Osteoblast (primary cell): ENCODE measurements at regions not wholly inside any gene's neighbourhood (a gene's known extent, or its start where the extent isn't known, plus 50 kb on each side); places are given as distances from the start of the nearest gene placed in this dataset.

Experiments
- DNase-seq: peaks from one replicate; pipeline ENCODE4 v3.0.0; 2011; ENCODE audit warnings: low spot score, mixed read lengths; ENCODE audit not compliant: insufficient read length; ENCODE audit errors: missing footprints
- H2AFZ ChIP-seq: 2 replicates; pipeline ENCODE4 v1.6.0; 2011; ENCODE audit warnings: mild to moderate bottlenecking, low read length
- H3K27ac ChIP-seq: 2 replicates; pipeline ENCODE4 v1.5.1; 2011; ENCODE audit warnings: mild to moderate bottlenecking, low read depth, low read length, moderate library complexity
- H3K27me3 ChIP-seq: 2 replicates; pipeline ENCODE4 v1.6.0; 2012; ENCODE audit warnings: mild to moderate bottlenecking, control low read depth, inconsistent platforms, low read length, moderate library complexity; ENCODE audit not compliant: insufficient read depth
- H3K36me3 ChIP-seq: 2 replicates; pipeline ENCODE4 v1.5.1; 2011; ENCODE audit warnings: mild to moderate bottlenecking, low read length, control low read depth, moderate library complexity; ENCODE audit not compliant: insufficient read depth
- H3K4me1 ChIP-seq: 2 replicates; pipeline ENCODE4 v1.5.1; 2011; ENCODE audit warnings: mild to moderate bottlenecking, low read length, control low read depth, moderate library complexity; ENCODE audit not compliant: insufficient read depth
- H3K4me2 ChIP-seq: 2 replicates; pipeline ENCODE4 v1.6.0; 2011; ENCODE audit warnings: mild to moderate bottlenecking, low read length; ENCODE audit not compliant: insufficient read depth
- H3K4me3 ChIP-seq: fragments of 200-600 bp; sonication (generic); 3 replicates; pipeline ENCODE4 v1.5.1; 2012; ENCODE audit warnings: mild to moderate bottlenecking, low read length, inconsistent platforms; ENCODE audit not compliant: insufficient read depth
- H3K79me2 ChIP-seq: 2 replicates; pipeline ENCODE4 v1.6.0; 2012; ENCODE audit warnings: mild to moderate bottlenecking, low read length, control low read depth, inconsistent platforms; ENCODE audit not compliant: insufficient read depth
- H3K9me3 ChIP-seq: 2 replicates; pipeline ENCODE4 v1.5.1; 2011; ENCODE audit warnings: low read depth, low read length, control low read depth
- H4K20me1 ChIP-seq: 2 replicates; pipeline ENCODE4 v1.6.0; 2012; ENCODE audit warnings: mild to moderate bottlenecking, low read length, control low read depth; ENCODE audit not compliant: insufficient read depth
- CTCF ChIP-seq: IDR thresholded peaks from 2 replicates; pipeline ENCODE4 v1.5.1; 2011; ENCODE audit warnings: mild to moderate bottlenecking, low read depth, low read length, moderate library complexity; ENCODE audit errors: extremely low read depth

- TF ChIP-seq CTCF = no peak
- Histone ChIP-seq H3K79me2 (no peaks in the 10 kb centered on the region), H3K9me3 (no peaks in the 10 kb centered on the region), H4K20me1 (no peaks in the 10 kb centered on the region), H3K4me1 (no peaks in the 10 kb centered on the region), H3K4me3 (no peak overlapping the region), H3K36me3 (no peaks in the 10 kb centered on the region), H3K4me2 (no peak overlapping the region), H3K27ac (no peak overlapping the region), H3K27me3 (no peaks in the 10 kb centered on the region), H2AFZ (no peak overlapping the region)
- DNase-seq = no peak
These were observed 352.1 kb downstream of the POM121L12 start for GRCh38 chr7:53387515-53387914.

DNA sequence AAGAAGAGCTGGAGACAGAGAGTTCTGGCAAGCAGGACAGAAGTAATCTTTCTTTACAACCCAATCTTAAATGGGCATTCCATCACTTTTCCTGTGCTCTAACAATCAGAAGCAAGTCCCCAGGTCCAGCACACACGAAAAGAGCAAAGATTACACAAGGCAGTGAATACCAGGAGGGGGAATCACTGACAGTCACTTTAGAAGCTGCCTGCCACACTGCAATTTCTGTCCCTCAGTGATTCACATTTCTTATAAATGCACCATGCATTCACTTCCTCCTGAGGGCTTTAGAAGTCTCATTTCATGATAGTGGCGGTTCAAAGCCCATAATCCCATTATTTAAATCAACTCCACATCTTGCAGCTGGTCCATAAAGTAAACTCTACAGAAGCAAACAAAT is 362.5 kb downstream of the POM121L12 start:
- Histone ChIP-seq H3K36me3 (no peaks in the 10 kb centered on the region), H3K4me2 (no peak overlapping the region), H4K20me1 (no peaks in the 10 kb centered on the region), H3K79me2 (no peaks in the 10 kb centered on the region), H3K27ac (no peak overlapping the region), H3K4me3 (no peak overlapping the region), H3K4me1 (no peaks in the 10 kb centered on the region), H2AFZ (no peak overlapping the region), H3K27me3 (no peaks in the 10 kb centered on the region), H3K9me3 (no peaks in the 10 kb centered on the region)
- TF ChIP-seq CTCF = no peak
- no peak for DNase-seq

DNA sequence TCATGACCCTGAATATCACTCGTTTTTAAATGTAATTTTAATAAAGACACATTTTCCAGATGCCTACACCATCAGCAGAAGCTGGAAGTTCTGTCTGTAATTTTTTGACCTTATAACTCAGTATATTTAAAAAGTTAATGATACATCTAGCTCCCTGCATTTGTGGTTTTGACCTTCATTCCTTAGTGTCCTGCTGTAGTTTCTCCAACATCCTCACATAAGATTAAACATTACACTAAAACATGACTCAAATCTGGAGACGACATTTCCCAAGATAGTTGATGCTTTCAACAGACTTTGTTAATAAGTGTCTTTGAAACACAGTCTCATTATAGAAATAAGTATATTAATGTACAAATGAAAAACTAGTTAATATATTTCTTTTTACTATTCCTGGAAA is 363.1 kb downstream of the POM121L12 start:
- Histone ChIP-seq H3K4me3 (no peak overlapping the region), H2AFZ (no peak overlapping the region), H3K4me2 (no peak overlapping the region), H4K20me1 (no peaks in the 10 kb centered on the region), H3K4me1 (no peaks in the 10 kb centered on the region), H3K36me3 (no peaks in the 10 kb centered on the region), H3K27ac (no peak overlapping the region), H3K27me3 (no peaks in the 10 kb centered on the region), H3K9me3 (no peaks in the 10 kb centered on the region), H3K79me2 (no peaks in the 10 kb centered on the region)
- no peak for TF ChIP-seq CTCF
- DNase-seq = no peak

- Histone ChIP-seq H3K4me2 (no peak overlapping the region), H3K4me1 (no peaks in the 10 kb centered on the region), H3K4me3 (no peak overlapping the region), H4K20me1 (no peaks in the 10 kb centered on the region), H3K36me3 (no peaks in the 10 kb centered on the region), H3K27ac (no peak overlapping the region), H2AFZ (no peak overlapping the region), H3K27me3 (no peaks in the 10 kb centered on the region), H3K79me2 (no peaks in the 10 kb centered on the region), H3K9me3 (peaks cover 5% of the 10 kb centered on the region)
- TF ChIP-seq CTCF = no peak
- DNase-seq = no peak
These were observed 377.6 kb downstream of the POM121L12 start for GRCh38 chr7:53413021-53413420.
